Ovary (tissue), 7 donors: ENCODE measurements at regions not wholly inside any gene's neighbourhood (a gene's known extent, or its start where the extent isn't known, plus 50 kb on each side); places are given as distances from the start of the nearest gene placed in this dataset.

Experiments
- DNase-seq, 5 donors: peaks; one replicate each; pipeline ENCODE4 v3.0.0-alpha.2; 2019 to 2020
- H3K27ac ChIP-seq, 2 donors: fragments of 200-600 bp; one replicate each; pipeline versions ENCODE4 v1.5.1 to v1.8.0; 2019 to 2022
- H3K27me3 ChIP-seq: fragments of 200-600 bp; one replicate; pipeline ENCODE4 v1.8.0; 2022
- H3K36me3 ChIP-seq: fragments of 200-600 bp; sonication (generic); one replicate; pipeline ENCODE4 v1.5.1; 2019
- H3K4me1 ChIP-seq: one replicate; pipeline ENCODE4 v1.8.1; 2013; ENCODE audit warnings: mild to moderate bottlenecking, moderate library complexity; ENCODE audit not compliant: insufficient read depth
- H3K4me3 ChIP-seq: fragments of 200-600 bp; sonication (generic); one replicate; pipeline ENCODE4 v1.5.1; 2017
- H3K9me3 ChIP-seq, 2 donors: fragments of 200-600 bp in 1 of 2; sonication (generic) in 1 of 2; one replicate each; pipeline versions ENCODE4 v1.5.1 to v1.8.1; 2013 to 2019; ENCODE audit warnings: mild to moderate bottlenecking in 1 of 2, moderate library complexity in 1 of 2
- CTCF ChIP-seq, 3 donors: fragments of 450-650 bp in 2 of 3; fragments of 200-600 bp in 1 of 3; IDR thresholded peaks; one replicate each; pipeline versions ENCODE4 v1.5.1 to v1.8.0; 2016 to 2022; ENCODE audit warnings: antibody characterized with exemption in 3 of 3, mild to moderate bottlenecking in 1 of 3
- EP300 ChIP-seq: sonication (generic); formaldehyde crosslinking; IDR thresholded peaks from one replicate; pipeline ENCODE4 v1.6.1; 2017; ENCODE audit warnings: antibody characterized with exemption
- POLR2A ChIP-seq: fragments of 450-650 bp; IDR thresholded peaks from one replicate; pipeline ENCODE4 v1.6.1; 2017; ENCODE audit warnings: antibody characterized with exemption, mild to moderate bottlenecking, moderate library complexity
- WGBS, 3 donors: extraction: QIAGEN DNeasy Blood & Tissue Kit in 1 of 3; methylation state at CpG; one replicate each; pipeline versions ENCODE4 v1.1.5 to v1.1.7; 2013 to 2017; 5-methylcytosine and 5-hydroxymethylcytosine counted together
- intact Hi-C, 4 donors: fragments of 100-400 bp; cut with DNase I; formaldehyde crosslinking; loops; one replicate each; pipeline versions ENCODE4 v1.11.0 to v1.15.1; 2022 to 2023
- donor health status: DM: no; HTN: no; CAD: no; lungs with moderate emphysema.
- donor health status: DM: no; HTN: no; CAD: no.
- donor health status: Bipolar disorder and iron deficiency.
- donor health status: DM: no; HTN: no; CAD: no.
- donor health status: DM: yes; HTN: yes; CAD: no.

GRCh38 chrX:46321676-46322075 is 223.5 kb downstream of the ZNF674 start:
- no peaks in the 10 kb centered on the region for H3K36me3 ChIP-seq
- H3K9me3 ChIP-seq, result no peaks in the 10 kb centered on the region
- intact Hi-C loops, result no loop called here
- H3K4me1 ChIP-seq, result no peaks in the 10 kb centered on the region
- TF ChIP-seq CTCF (IDR thresholded peaks at IDR 0.05), result no peak
- no peak for TF ChIP-seq POLR2A
- no peak for TF ChIP-seq EP300
- H3K27ac ChIP-seq, result no peak overlapping the region
- DNase-seq, result no peak
- H3K27me3 ChIP-seq, result no peaks in the 10 kb centered on the region
- no peak overlapping the region for H3K4me3 ChIP-seq

- intact Hi-C loops, result no loop called here
- no peak for DNase-seq
- Histone ChIP-seq H3K9me3 (no peaks in the 10 kb centered on the region), H3K4me3 (no peak overlapping the region), H3K27ac (no peak overlapping the region), H3K4me1 (no peaks in the 10 kb centered on the region), H3K27me3 (no peaks in the 10 kb centered on the region), H3K36me3 (no peaks in the 10 kb centered on the region)
- 19 to 31% (median 20%) methylated on average over 1 of the region's 1 CpG for WGBS, 3 donors
- TF ChIP-seq CTCF (IDR thresholded peaks at IDR 0.05), result no peak
- no peak for TF ChIP-seq POLR2A
- TF ChIP-seq EP300, result no peak
These were observed 225.5 kb downstream of the ZNF674 start for GRCh38 chrX:46319750-46320149.

GRCh38 chrX:46318551-46318950 is 226.7 kb downstream of the ZNF674 start:
- H3K4me1 ChIP-seq, result no peaks in the 10 kb centered on the region
- no peak for TF ChIP-seq EP300
- no peak for TF ChIP-seq POLR2A
- TF ChIP-seq CTCF (IDR thresholded peaks at IDR 0.05), result no peak
- H3K27ac ChIP-seq, result no peak overlapping the region
- DNase-seq, result no peak
- no peak overlapping the region for H3K4me3 ChIP-seq
- H3K36me3 ChIP-seq, result no peaks in the 10 kb centered on the region
- no peaks in the 10 kb centered on the region for H3K27me3 ChIP-seq
- intact Hi-C loops, result no loop called here
- 39 to 43% (median 41%) methylated on average over 3 of the region's 3 CpGs for WGBS, 3 donors
- no peaks in the 10 kb centered on the region for H3K9me3 ChIP-seq

- no peaks in the 10 kb centered on the region for H3K36me3 ChIP-seq
- no peak for DNase-seq
- no peak overlapping the region for H3K4me3 ChIP-seq
- H3K27ac ChIP-seq, result no peak overlapping the region
- intact Hi-C loops, result no loop called here
- H3K27me3 ChIP-seq, result no peaks in the 10 kb centered on the region
- no peaks in the 10 kb centered on the region for H3K4me1 ChIP-seq
- H3K9me3 ChIP-seq, result no peaks in the 10 kb centered on the region
- 21 to 28% (median 26%) methylated on average over 1 of the region's 1 CpG for WGBS, 3 donors
- no peak for TF ChIP-seq POLR2A
- no peak for TF ChIP-seq EP300
- TF ChIP-seq CTCF (IDR thresholded peaks at IDR 0.05), result no peak
These were observed 228.1 kb downstream of the ZNF674 start for GRCh38 chrX:46317163-46317562.
